HS-27A (cell line): ENCODE measurements at regions not wholly inside any gene's neighbourhood (a gene's known extent, or its start where the extent isn't known, plus 50 kb on each side); places are given as distances from the start of the nearest gene placed in this dataset.

Source experiments
- DNase-seq: peaks from one replicate; pipeline ENCODE4 v3.0.0-alpha.2; 2012; ENCODE audit warnings: low read depth, missing footprints

DNA sequence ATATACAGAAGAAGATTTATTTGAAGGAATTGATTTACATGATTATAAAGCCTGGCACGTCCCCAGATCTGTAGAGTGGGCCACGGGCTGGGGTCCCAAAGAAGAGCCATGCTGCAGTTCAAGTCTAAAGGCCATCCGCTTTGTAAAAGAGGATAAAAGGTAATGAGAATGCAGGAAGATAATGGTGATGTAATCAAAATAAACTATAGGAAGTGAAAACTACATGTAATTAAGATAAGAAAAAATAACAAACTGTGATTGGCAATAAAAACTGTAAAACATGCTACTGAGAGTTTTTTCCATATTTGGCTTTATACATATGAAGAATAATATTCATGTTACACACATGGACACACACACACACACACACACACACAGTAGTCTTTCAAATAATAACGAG is 59.0 kb upstream of the TMEFF2 start:
- DNase-seq: no peak

DNA sequence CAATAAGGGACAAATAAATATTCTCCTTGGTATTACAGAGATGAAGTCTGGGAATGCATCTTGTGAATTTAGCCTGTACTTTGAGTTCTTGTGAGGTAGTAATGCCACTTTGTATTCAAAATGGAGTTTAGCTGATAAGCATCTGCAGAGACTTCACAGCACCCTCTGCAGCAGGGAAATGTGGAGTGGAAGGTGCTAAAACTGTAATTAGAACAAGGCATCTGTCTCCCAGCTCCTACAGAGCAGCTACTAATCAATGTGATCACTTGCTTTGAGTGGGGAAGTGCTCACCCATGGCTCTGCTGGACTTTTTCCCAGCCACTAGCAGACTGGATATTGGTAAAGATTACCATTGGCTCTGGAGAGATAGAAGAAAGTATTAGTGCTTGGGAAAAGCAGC is 56.2 kb upstream of the TMEFF2 start:
- no peak for DNase-seq

DNA sequence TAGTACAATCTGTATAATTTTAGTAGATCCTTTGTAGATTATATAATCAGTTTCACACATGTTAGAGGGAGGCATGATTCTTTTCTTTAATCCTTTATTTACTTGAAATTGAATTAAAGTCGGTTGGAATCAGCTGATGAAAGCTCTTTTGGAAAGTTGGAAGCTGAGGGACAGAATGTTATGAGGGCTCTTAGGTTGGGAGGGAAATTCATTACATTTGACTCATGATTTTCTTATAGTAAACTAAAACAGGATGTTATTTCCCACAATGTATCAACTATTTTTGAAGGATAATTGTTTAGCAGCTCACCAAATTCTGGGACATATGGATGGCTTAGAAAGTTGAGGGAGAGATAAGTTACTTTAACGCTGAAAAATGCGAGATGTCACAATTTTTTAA is 52.7 kb upstream of the TMEFF2 start:
- no peak for DNase-seq

DNA sequence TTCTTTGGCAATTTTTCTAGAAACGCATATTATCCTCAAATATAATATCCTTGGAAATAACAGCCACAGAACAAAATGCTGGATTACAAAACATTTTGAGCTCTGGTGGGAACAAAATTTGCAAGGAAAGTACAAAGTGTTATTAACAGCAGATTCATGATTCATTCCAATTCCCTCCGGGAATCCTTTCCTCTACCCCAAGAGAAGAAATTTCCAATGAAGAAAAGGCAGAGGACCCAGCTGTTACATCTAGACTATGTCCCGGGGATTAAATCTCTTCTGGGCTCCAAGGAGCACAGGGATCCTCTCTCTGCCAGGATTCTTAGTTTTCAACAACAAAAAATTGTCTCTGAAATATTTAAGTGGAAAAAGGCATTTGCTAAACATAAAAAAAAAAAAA is 51.6 kb upstream of the TMEFF2 start:
- DNase-seq: no peak

DNA sequence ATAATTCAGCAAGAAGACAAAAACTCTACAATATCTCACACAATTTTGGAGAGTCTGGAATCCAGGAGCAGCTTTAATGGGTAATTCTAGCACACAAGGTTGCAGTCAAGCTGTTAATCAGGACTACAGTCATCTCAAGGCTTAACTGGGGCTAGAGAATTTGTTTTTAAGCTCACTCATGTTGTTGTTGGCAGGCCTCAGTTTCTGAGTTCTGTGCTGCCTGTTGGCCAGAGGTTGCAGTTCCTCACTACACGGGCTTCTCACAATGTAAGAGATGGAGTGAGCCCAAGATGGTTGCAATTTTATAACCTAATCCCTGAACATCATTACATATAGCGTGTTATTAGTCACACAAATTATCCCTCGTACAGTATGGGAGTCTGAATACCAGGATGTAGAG is 50.6 kb upstream of the TMEFF2 start:
- no peak for DNase-seq
